ENCODE measurements at regions not wholly inside any gene's neighbourhood (a gene's known extent, or its start where the extent isn't known, plus 50 kb on each side); places are given as distances from the start of the nearest gene placed in this dataset.
A peak's percentile ranks its signal among the peaks of the same experiment; 100 is the strongest.
"Not testable (repeated sequence)": the region's sequence is repeated elsewhere in the genome, so short reads cannot be mapped to it uniquely, and the experiment has no call there.

DNA sequence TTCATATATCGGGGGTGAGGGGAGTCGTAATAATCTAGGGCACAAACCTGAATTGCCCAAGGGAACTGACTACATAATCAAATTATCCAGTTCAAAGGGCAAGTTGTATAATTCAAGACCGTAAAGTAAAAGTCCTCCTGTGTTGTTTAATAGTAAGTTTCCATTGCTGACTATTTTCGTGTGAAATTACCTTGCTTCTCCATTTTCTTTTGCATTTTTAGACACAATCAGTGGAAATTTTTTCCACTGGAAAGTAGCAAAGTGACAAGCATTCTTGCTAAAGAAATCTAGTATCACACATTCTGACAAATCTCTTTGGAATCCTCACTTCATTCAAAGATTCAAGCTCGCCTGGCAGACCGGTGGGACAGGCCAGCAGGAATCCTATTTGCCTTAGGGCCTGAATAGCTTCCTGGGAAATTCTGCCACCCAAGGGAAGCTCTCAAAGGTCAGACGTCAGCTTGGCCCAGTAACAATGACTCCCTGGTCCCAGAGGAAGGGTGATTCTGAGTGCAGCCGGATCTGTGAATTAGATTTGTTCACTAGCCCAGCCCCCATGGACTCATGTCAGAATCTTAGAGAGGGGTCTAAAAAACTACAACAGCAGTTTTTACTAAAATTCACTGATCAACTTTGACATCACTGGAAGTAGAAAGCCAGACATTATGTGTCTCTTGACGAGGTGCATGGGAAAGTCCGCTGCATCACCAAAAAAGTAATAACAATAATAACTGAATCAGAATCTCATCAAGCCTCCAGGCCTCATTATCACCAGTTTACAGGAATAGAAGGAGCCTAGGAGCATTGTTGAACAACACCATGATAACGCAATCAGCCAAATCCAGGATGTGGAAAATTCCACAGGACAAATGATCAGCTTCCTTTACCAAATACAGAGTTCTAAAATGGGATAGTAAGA, 161.0 kb downstream of the SKIDA1 start:
- DNase-seq (ENCODE audit: low spot score): peak; percentile 78

DNA sequence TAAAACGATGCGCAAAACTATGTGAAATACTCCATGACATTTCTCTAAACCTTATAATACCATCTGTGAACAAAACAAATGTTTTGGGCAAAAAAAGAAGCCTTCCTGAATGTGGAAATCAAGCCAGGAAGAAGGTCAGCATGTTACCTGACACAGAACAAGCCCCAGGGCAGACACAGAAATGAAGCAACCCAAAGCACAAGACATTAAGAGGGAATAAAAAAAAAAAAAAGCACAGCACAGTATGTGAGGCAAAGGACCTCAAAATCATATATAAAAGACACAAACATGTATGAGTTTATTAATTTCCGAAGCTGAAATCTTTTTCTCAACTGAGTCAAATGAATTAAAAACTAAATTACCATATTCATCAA, 161.8 kb downstream of the SKIDA1 start:
- no peak for DNase-seq (ENCODE audit: low spot score)

DNA sequence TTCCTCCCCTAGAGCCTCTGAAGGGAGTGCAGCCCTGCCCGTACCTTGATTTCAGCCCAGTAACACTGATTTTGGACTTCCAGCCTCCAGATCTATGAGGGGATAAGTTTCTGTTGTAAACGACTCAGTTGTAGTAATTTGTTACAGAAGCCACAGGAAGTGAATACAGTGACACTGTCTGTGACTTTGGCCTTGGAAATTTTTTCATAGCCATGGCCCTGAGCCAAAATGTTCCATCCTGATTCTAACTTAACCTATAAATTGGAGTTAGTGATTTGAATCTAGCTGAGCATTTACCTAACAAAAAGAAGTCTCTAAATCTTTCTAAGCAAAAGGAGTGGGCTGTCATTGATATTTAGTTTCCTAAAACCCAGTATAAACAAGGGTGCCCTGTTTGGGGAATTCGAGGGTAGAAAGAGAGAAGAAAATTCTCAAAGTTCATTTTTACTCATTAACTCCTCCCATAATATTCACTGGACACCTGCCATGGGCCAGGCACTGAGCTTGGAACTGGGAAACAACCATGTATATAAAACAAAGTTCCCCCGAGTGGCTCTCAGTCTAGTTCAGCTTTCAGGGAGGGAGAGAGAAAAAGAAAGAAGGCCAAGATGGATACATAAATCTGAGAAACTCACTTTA, 162.3 kb downstream of the SKIDA1 start:
- no peak for DNase-seq (ENCODE audit: low spot score)

DNA sequence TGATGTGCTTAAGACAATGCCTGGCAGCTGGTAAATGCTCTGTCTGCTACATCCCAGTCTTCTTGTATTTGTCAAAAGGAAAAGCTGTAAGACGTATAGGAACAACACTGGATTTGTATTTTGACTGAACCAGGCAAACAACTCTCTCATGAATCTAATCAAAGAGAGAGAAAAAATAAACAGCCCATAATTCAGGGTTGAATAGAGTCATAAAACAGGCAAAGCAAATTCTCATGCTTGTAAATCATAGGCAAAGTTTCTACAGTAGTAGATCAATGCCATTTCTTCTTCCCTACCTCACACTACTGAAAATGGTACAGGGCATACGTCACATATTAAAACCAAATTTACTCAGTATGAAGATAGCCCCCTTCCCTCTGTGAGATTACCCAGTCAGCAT, 166.3 kb downstream of the SKIDA1 start:
- DNase-seq (ENCODE audit: low spot score): no peak

DNA sequence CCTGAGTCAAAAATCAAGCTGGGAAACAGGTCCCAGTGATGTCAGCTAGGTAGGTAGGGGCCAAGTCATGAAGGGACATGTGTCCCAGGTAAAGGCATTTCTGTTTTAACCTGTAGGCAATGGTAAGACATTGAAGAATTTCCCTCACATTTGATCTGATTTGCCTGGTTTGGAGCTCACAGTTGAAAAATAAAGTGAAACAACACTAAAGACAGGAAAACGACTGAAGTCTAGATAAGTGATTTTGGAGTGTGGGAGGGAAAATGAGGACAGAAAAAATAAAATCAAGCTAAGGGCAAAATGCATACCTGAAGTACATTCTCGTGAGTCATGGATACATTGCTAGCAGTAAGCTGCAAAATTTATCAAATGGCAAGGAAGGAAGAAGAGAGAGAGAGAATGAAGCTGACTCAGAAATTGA, 169.9 kb downstream of the SKIDA1 start:
- DNase-seq (ENCODE audit: low spot score): no peak

DNA sequence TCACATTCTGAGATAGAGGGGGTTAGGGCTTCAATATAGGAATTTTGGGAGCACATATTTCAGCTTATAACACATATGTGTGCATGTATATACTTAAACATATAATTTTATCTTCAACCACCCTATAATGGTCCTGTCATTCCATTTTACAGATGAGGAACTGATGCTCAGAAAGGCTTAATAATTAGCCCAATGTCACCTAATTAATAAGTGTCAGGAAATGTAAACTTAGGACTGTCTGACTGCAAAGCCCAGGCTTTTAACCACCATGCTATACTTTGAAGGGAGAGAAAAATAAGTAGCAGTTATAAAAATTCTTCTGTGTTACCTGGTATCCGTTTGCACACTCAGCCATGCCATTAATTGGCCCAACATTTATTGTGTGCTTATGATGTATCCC, 172.6 kb downstream of the SKIDA1 start:
- no peak for DNase-seq (ENCODE audit: low spot score)

DNA sequence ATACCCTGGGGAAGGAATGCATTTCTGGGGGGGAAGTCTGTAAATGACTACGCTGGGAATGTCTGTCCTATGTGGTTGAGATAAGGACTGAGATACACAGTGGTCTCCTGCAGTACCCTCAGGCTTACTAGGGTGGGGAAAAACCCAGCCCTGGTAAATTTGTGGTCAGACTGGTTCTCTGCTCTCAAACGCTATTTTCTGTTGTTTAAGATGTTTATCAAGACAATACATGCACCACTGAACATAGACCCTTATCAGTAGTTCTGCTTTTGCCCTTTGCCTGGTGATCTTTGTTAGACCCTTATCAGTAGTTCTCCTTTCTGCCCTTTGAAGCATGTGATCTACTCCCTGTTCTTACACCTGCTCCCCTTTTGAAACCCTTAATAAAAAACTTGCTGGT, 173.9 kb downstream of the SKIDA1 start:
- DNase-seq (ENCODE audit: low spot score): not testable (repeated sequence)

- no peak for DNase-seq (ENCODE audit: low spot score)
These were observed 175.6 kb downstream of the SKIDA1 start for GRCh38 chr10:21349912-21350286.

DNA sequence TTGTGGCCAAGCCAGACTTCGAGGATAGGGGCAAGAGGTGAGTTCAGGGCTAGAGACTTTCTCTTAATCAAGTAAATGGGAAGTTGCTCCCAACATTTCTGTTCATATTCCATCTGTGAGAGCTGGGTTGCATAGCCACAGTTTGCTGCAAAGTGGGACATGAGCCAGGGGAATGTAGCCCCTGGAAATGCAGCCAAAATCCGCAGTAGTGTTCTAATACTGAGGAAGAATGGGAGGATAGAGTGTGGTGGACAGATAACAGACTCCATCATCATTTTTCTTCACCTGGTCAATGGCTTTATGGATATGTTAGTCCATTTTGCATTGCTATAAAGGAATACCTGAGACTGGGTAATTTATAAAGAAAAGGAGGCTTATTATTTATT, 177.7 kb downstream of the SKIDA1 start:
- no peak for DNase-seq (ENCODE audit: low spot score)

GRCh38 chr10:21347043-21347784, 178.3 kb downstream of the SKIDA1 start:
- no peak for DNase-seq (ENCODE audit: low spot score)

- DNase-seq (ENCODE audit: low spot score): no peak
These were observed 182.4 kb downstream of the SKIDA1 start for GRCh38 chr10:21343087-21343486.

DNA sequence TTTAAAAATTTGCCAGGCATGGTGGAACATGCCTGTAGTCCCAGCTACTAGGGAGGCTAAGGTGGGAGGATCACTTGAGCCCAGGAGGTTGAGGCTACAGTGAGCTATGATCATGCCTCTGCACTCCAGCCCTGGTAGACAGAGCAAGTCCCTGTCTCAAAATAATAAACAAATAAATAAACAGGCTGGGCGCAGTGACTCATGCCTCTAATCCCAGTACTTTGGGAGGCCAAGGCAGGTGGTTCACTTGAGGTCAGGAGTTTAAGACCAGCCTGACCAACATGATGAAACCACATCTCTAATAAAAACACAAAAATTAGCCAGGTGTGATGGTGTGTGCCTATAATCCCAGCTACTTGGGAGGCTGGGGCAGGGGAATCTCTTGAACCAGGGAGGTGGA, 183.0 kb downstream of the SKIDA1 start:
- not testable (repeated sequence) for DNase-seq (ENCODE audit: low spot score)

DNA sequence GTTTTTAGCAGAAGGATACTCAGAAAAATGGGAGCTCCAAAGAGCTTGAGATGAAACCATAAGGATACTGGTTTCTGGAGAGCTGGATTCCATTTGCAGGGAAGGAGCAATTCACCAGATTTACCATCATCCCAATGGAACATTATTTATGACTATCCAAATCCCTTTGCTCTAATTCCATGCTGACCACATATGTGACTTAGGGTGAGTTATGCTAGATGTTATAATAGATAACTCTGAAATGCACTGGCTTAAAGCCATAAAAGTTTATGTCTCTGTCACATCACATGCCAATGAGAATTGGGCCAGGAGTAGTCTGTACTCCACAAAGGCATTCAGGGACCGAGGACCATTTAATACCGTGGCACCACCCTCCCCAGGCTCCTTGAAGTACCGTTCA, 185.2 kb downstream of the SKIDA1 start:
- no peak for DNase-seq (ENCODE audit: low spot score)

DNA sequence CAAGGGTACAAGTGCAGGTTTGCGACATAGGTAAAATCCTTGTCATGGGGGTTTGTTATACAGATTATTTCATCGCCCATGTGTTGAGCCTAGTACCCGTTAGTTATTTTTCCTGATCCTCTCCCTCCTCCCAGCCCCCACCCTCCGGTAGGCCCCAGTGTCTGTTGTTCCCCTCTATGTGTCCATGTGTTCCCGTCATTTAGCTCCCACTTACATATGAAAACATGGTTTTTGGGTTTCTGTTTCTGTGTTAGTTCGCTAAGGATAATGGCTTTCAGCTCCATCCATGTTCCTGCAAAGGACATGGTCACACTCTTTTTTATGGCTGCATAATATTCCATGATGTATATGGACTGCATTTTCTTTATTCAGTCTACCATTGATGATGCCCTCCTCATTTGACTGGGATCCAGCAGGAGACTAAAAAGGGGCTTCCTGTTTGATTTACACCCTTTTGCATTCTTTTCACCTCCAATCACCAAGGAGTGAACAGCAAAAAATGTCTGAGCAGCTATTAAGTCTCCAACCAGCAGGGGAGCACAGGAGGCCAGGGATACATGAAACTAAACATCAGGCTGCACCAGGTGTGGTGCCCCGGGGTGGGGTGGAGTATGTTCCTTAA, 188.2 kb downstream of the SKIDA1 start:
- DNase-seq (ENCODE audit: low spot score): no peak

GRCh38 chr10:21336476-21337170, 188.9 kb downstream of the SKIDA1 start:
- peak; percentile 56 for DNase-seq (ENCODE audit: low spot score)

DNA sequence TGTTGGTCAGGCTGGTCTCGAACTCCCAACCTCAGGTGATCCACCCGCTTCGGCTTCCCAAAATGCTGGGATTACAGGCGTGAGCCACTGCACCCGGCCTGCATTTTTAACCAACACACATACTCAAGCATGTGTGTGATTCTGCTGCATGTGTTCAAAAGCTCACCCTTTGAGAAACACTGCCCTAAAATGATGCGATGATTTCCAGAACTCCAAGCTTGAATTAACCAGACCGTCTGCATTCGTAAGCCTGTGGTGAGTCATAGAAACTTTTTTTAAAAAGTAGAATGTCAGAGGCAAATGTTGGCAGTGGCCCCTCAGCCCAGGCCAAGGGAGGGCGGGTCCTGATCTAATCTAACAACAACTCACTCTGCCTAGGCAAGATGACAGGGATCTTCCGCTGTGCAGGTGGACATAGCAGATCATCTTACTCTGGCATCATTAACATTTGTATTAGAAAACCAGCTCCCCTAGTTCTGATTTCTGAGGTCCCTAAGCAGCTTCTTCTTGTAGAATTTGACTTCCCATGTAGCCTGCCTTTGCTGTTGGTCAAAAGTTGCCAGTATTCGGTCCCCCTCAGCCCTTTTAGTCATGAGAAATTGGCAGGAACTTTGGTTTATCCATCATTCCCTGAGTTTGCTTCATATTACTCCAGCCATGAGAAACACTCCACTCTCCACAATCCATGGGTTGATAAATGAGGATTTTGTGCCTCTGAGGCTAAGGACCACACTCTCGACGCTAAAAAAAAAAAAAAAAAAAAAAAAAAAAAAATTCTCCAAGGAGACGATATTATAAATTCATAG, 190.4 kb downstream of the SKIDA1 start:
- no peak for DNase-seq (ENCODE audit: low spot score)

DNA sequence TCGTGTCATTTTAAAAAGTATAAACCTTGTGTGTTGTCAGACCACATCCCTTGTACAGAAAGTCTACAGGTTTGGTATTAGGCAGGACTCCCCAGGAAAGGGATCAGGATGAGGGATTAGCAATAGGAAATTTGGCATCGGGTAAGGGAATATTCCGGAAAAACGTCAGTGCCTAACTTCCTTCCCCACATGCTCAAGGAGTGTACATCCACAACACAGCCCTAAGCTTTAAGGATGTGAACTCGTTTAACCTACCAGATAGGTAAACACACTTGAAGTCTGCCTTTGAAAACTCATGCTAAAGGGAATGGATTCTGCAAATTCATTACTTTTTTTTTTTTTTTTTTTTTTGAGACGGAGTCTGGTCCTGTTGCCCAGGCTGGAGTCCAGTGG, 194.9 kb downstream of the SKIDA1 start:
- DNase-seq (ENCODE audit: low spot score): no peak

DNA sequence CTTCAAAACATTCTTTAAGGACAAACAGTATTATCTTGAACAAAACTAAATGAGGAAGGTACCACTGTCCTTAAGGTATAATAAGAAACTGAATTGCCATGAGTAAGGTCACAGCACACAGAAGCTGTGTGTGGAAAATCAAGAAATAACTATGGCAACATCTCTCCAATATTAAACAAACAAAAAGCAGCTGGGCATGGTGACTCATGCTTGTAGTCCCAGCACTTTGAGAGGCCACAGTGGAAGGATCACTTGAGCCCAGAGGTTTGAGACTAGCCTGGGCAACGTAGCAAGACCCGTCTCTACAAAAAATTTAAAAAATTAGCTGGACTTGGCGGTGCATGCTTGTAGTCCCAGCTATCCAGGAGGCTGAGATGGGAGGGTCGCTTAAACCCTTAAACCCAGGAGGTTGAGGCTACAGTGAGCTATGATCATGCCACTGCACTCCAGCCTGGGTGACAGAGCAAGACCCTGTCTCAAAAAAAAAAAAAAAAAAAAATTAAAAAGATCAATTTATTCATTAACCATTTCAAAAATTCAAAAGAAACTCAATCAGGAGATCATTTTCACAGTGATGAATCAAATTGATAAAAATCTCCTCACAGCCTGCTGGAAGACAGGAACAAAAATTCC, 195.4 kb downstream of the SKIDA1 start:
- no peak for DNase-seq (ENCODE audit: low spot score)

GRCh38 chr10:21327289-21327993, 198.0 kb downstream of the SKIDA1 start:
- DNase-seq (ENCODE audit: low spot score): peak; percentile 50
